Neural cell (in vitro differentiated cells): ENCODE measurements at regions not wholly inside any gene's neighbourhood (a gene's known extent, or its start where the extent isn't known, plus 50 kb on each side); places are given as distances from the start of the nearest gene placed in this dataset.

Experiments used
- EP300 ChIP-seq: fragments of 450-650 bp; conservative IDR thresholded peaks from 2 replicates; pipeline ENCODE4 v1.6.1; 2014; ENCODE audit warnings: antibody characterized with exemption, mild to moderate bottlenecking, moderate library complexity; ENCODE audit not compliant: poor library complexity, severe bottlenecking
- EZH2 ChIP-seq: fragments of 200-600, 300-800 bp; shearing (Covaris generic), sonication (generic); IDR thresholded peaks from 2 replicates; pipeline ENCODE4 v1.6.1; 2014; ENCODE audit warnings: antibody characterized with exemption, low read length, borderline replicate concordance, mild to moderate bottlenecking; ENCODE audit not compliant: insufficient read depth, poor library complexity, severe bottlenecking
- POLR2AphosphoS5 ChIP-seq: IDR thresholded peaks from 2 replicates; pipeline ENCODE4 v1.6.1; 2012
- TF ChIP-seq, protein P1 (sequence below): fragments of 450-650 bp; IDR thresholded peaks from 2 replicates; pipeline ENCODE4 v1.5.1; 2014; ENCODE audit warnings: antibody characterized with exemption, mild to moderate bottlenecking, moderate library complexity; ENCODE audit not compliant: poor library complexity, severe bottlenecking

DNA sequence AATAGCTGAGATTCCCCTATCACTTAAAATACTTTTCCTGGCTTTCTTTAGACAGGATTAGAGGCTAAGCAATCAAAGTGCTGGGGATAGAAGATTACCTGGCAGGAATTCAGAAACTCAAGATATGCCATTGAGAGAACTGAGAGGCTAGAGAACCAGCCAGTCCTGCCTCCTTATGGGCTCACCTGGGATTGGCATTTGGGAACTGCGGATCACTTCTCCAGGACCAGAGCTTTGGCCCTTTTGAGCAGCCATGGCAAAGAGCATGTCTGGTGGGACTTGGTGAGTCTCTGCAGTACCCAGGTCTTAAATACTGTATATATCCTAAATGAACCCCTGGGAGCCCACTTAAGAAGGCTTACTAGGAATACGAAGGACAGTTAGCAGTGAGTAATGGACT lies 399.1 kb downstream of the BTBD3 start:
- TF ChIP-seq, protein P1, sequence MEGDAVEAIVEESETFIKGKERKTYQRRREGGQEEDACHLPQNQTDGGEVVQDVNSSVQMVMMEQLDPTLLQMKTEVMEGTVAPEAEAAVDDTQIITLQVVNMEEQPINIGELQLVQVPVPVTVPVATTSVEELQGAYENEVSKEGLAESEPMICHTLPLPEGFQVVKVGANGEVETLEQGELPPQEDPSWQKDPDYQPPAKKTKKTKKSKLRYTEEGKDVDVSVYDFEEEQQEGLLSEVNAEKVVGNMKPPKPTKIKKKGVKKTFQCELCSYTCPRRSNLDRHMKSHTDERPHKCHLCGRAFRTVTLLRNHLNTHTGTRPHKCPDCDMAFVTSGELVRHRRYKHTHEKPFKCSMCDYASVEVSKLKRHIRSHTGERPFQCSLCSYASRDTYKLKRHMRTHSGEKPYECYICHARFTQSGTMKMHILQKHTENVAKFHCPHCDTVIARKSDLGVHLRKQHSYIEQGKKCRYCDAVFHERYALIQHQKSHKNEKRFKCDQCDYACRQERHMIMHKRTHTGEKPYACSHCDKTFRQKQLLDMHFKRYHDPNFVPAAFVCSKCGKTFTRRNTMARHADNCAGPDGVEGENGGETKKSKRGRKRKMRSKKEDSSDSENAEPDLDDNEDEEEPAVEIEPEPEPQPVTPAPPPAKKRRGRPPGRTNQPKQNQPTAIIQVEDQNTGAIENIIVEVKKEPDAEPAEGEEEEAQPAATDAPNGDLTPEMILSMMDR, result no peak
- TF ChIP-seq EZH2 (no peak), EP300 (no peak), POLR2AphosphoS5 (no peak)
